ENCODE measurements at regions not wholly inside any gene's neighbourhood (a gene's known extent, or its start where the extent isn't known, plus 50 kb on each side); places are given as distances from the start of the nearest gene placed in this dataset.

DNA sequence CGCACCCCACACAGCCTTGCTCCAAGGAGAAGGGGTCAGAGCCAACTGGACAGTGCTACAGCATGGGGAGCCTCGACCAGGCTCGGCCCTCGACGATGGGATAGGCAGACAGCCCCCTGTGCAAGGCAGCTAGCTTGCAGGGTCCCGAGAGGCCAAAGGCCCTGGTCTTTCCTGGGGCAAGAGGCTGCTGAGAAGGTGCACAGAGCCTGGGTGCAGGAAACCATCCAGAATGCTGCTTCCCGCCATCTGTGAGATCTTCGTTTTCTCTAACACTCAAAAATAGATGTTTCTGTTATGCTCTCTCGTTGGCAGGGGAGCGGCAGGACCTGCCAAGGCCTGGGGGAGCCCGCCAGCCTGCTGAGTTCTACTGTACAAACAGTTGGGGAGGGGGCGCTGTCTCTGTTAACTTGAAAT is 168.0 kb upstream of the RTL1 start:
- TF ChIP-seq, protein P1, sequence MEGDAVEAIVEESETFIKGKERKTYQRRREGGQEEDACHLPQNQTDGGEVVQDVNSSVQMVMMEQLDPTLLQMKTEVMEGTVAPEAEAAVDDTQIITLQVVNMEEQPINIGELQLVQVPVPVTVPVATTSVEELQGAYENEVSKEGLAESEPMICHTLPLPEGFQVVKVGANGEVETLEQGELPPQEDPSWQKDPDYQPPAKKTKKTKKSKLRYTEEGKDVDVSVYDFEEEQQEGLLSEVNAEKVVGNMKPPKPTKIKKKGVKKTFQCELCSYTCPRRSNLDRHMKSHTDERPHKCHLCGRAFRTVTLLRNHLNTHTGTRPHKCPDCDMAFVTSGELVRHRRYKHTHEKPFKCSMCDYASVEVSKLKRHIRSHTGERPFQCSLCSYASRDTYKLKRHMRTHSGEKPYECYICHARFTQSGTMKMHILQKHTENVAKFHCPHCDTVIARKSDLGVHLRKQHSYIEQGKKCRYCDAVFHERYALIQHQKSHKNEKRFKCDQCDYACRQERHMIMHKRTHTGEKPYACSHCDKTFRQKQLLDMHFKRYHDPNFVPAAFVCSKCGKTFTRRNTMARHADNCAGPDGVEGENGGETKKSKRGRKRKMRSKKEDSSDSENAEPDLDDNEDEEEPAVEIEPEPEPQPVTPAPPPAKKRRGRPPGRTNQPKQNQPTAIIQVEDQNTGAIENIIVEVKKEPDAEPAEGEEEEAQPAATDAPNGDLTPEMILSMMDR (IDR thresholded peaks at IDR 0.05 in 2 of 3, conservative IDR thresholded peaks at IDR 0.05 in 1 of 3; ENCODE audit: borderline replicate concordance in 1 of 3, insufficient read depth in 1 of 3, low read depth in 2 of 3, low read length in 2 of 3), result no peak
- TF ChIP-seq SP1 (IDR thresholded peaks at IDR 0.05; ENCODE audit: low read depth), result no peak
- TF ChIP-seq TCF7L2 (IDR thresholded peaks at IDR 0.05; ENCODE audit: borderline replicate concordance, extremely low read depth, insufficient read depth, insufficient read length), result no peak
- no peak for TF ChIP-seq ELF1 (IDR thresholded peaks at IDR 0.05; ENCODE audit: borderline replicate concordance, low read depth)
